Activated naive CD8-positive, alpha-beta T cell treated with anti-CD3 and anti-CD28 coated beads for 36 hours (primary cell): ENCODE measurements at regions not wholly inside any gene's neighbourhood (a gene's known extent, or its start where the extent isn't known, plus 50 kb on each side); places are given as distances from the start of the nearest gene placed in this dataset.

Source experiments
- DNase-seq: peaks from one replicate; pipeline ENCODE4 v3.0.0; 2021
- H3K27ac Mint-ChIP-seq: one replicate; pipeline ENCODE4 v1.8.0; 2022; ENCODE audit warnings: mild to moderate bottlenecking, moderate library complexity, mixed read lengths
- H3K27me3 Mint-ChIP-seq: one replicate; pipeline ENCODE4 v1.8.0; 2022; ENCODE audit warnings: mild to moderate bottlenecking, mixed read lengths
- H3K36me3 Mint-ChIP-seq: one replicate; pipeline ENCODE4 v1.8.0; 2021; ENCODE audit warnings: mild to moderate bottlenecking, mixed read lengths
- H3K4me1 Mint-ChIP-seq: one replicate; pipeline ENCODE4 v1.8.0; 2021; ENCODE audit warnings: mixed read lengths
- H3K4me3 Mint-ChIP-seq: one replicate; pipeline ENCODE4 v1.8.0; 2022; ENCODE audit warnings: mild to moderate bottlenecking, moderate library complexity, mixed read lengths
- H3K9me3 Mint-ChIP-seq: one replicate; pipeline ENCODE4 v1.8.0; 2022; ENCODE audit warnings: mixed read lengths

- Mint-ChIP-seq H3K4me3 (no peak overlapping the region), H3K36me3 (no peaks in the 10 kb centered on the region), H3K27ac (no peak overlapping the region), H3K27me3 (no peaks in the 10 kb centered on the region), H3K9me3 (no peaks in the 10 kb centered on the region), H3K4me1 (no peaks in the 10 kb centered on the region)
- no peak for DNase-seq
These were observed 294.1 kb downstream of the KCNS3 start for GRCh38 chr2:18172607-18173006.

- Mint-ChIP-seq H3K36me3 (no peaks in the 10 kb centered on the region), H3K27ac (no peak overlapping the region), H3K4me1 (no peaks in the 10 kb centered on the region), H3K27me3 (peaks cover 5% of the 10 kb centered on the region), H3K9me3 (no peaks in the 10 kb centered on the region), H3K4me3 (no peak overlapping the region)
- DNase-seq: no peak
These were observed 293.0 kb downstream of the KCNS3 start for GRCh38 chr2:18171191-18172139.

DNA sequence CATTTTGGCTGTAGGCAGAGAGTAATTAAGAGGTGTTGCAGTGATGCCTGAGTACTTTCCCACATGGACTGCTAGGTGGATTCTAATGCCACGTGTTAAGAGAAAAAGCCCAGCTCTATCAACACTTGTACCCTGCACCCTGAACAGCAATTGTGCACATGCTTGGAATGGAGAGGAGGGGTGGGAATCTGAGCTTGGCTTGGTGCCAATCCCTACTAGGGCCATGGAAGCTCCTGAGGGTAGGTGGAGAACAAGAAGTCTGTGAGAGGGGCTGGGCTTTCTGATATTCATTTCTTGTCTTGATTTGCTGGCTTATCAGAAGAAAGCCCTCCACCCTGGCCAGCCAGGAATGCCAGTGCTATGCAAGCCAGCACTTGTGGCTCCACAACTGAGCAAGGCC is 292.2 kb downstream of the KCNS3 start:
- Mint-ChIP-seq H3K4me1 (no peaks in the 10 kb centered on the region), H3K9me3 (no peaks in the 10 kb centered on the region), H3K27ac (no peak overlapping the region), H3K36me3 (no peaks in the 10 kb centered on the region), H3K4me3 (no peak overlapping the region), H3K27me3 (peaks cover 5% of the 10 kb centered on the region)
- DNase-seq: no peak

DNA sequence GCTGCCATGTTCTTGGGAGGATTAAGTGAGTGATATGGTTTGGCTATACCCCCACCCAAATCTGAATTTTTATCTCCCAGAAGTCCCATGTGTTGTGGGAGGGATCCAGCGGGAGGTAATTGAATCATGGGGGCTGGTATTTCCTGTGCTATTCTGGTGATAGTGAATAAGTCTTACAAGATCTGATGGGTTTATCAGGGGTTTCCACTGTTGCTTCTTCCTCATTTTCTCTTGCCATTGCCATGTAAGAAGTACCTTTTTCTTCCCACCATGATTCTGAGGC is 291.4 kb downstream of the KCNS3 start:
- Mint-ChIP-seq H3K4me3 (no peak overlapping the region), H3K9me3 (no peaks in the 10 kb centered on the region), H3K36me3 (no peaks in the 10 kb centered on the region), H3K27me3 (peaks cover 12% of the 10 kb centered on the region), H3K27ac (no peak overlapping the region), H3K4me1 (no peaks in the 10 kb centered on the region)
- no peak for DNase-seq

DNA sequence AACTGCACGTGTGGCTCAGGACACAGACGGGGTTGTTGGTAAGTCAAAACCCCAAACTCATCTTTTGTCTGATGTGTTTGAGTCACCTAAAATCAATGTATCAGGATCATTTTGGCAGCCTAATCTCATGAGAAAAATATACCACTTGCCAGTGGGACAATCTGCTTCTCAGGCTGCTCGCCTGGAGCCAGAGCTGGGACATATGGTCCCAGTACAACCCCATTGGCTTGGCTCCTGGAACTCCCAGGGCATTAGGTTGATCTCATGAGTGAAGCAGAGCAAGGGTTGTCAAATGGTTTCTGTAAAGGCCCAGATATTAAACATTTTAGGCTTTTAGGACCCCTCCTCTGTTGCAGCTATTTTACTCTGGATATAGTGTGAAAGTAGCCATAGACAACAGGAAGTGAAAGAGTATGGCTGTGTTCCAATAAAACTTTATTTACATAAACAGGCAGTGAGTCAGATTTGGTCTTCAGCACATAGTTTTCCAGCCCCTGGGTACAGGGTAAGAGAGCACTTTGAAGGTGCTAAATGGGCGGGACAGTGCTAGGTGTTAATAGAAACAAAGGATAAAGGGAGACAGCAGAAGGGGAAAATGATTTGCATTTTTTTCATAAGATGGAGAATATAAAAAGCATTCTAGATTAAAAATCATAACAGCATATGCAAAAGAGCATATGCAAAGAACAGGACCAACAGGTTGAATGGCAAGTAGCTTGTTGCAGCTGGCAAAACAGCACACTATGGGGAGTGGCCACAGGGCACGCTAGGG is 290.8 kb downstream of the KCNS3 start:
- Mint-ChIP-seq H3K27ac (no peak overlapping the region), H3K36me3 (no peaks in the 10 kb centered on the region)

DNA sequence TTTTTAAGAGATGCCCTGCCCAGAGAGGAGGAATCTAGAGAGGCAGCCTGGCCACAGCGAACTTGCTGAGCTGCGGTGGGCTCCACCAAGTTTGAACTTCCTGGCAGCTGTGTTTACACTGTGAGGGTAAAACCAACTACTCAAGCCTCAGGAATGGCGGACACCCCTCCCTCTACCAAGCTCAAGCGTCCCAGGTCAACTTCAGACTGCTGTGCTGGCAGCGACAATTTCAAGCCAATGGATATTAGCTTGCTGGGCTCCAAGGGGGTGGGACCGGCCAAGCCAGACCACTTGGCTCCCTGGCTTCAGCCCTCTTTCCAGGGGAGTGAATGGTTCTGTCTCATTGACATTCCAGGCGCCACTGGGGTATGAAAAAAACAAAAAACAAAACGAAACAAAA is 289.4 kb downstream of the KCNS3 start:
- H3K9me3 Mint-ChIP-seq: no peaks in the 10 kb centered on the region
- H3K4me1 Mint-ChIP-seq: no peaks in the 10 kb centered on the region
- H3K36me3 Mint-ChIP-seq: no peaks in the 10 kb centered on the region
- H3K4me3 Mint-ChIP-seq: no peak overlapping the region
- DNase-seq: no peak
- peaks cover 18% of the 10 kb centered on the region for H3K27me3 Mint-ChIP-seq
- no peak overlapping the region for H3K27ac Mint-ChIP-seq

More for the DNA sequence above, 290.8 kb downstream of the KCNS3 start:
- H3K4me3 Mint-ChIP-seq: no peak overlapping the region
- no peaks in the 10 kb centered on the region for H3K4me1 Mint-ChIP-seq
- H3K27me3 Mint-ChIP-seq: peaks cover 12% of the 10 kb centered on the region
- H3K9me3 Mint-ChIP-seq: no peaks in the 10 kb centered on the region
- DNase-seq: no peak

DNA sequence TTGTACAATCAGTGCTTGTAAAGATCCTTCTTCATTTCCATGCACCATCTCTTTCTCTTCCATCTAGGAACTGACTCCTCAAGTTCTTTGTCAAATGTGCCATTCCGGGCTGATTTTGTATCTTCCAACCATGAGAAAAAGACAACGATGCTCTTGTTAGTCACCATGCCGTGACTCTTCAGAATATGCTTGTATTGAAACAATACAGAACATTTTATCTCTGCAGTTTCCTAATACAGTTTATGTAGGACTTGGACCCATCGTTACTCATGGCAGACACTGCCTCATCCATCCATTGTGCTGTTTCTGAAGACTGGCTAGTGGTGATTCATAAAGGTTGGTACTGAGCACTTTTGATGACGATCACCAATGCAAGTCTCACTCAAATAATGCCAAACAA is 283.2 kb downstream of the KCNS3 start:
- DNase-seq: no peak
- Mint-ChIP-seq H3K9me3 (no peaks in the 10 kb centered on the region), H3K27me3 (peaks cover 15% of the 10 kb centered on the region), H3K27ac (no peak overlapping the region), H3K4me3 (no peak overlapping the region), H3K36me3 (no peaks in the 10 kb centered on the region), H3K4me1 (no peaks in the 10 kb centered on the region)

DNA sequence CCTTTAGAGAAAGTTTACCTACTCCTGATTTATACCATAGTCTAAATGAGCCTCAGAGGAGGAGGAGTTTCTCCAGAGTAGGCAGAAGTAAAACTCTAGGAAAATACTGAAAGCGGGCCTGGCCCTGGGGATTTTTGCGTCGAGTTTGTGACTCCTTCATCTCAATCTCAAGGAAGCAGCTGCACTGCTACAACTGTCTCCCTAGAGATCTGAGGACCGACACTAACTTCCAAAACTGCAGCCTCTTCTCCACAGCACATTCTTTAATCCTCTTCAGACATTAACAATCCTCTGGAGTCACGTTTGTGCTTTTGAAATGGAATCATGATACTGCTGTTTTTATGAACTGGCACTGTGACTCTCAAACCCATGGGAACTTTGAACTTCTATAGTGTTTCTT is 281.4 kb downstream of the KCNS3 start:
- no peak overlapping the region for H3K4me3 Mint-ChIP-seq

DNA sequence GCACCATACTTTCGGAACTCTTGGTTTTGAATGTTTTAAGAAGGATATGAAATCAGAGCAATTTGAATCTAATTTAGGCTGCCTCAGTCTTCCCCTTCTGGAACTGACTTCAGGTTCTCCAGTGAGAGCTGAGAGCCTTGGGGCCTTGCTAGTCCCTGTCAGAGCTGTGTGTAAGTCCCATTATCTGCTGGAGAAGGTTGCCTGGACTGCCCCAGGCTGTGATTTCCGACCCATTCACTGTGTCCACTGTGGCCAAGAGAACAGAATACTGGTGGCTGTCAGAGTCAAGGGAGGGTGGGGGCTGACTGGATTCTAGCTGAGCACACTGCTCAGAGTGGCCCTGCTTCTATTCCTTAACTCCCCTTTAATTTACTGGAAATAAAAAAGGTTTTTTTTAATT is 278.0 kb downstream of the KCNS3 start:
- Mint-ChIP-seq H3K27ac (no peak overlapping the region), H3K4me3 (no peak overlapping the region), H3K27me3 (no peaks in the 10 kb centered on the region), H3K4me1 (no peaks in the 10 kb centered on the region), H3K36me3 (no peaks in the 10 kb centered on the region), H3K9me3 (no peaks in the 10 kb centered on the region)
- DNase-seq: no peak

More for the DNA sequence above, 281.4 kb downstream of the KCNS3 start:
- H3K4me1 Mint-ChIP-seq: no peaks in the 10 kb centered on the region
- no peak for DNase-seq
- H3K36me3 Mint-ChIP-seq: no peaks in the 10 kb centered on the region
- H3K9me3 Mint-ChIP-seq: no peaks in the 10 kb centered on the region
- no peak overlapping the region for H3K27ac Mint-ChIP-seq
- peaks cover 6% of the 10 kb centered on the region for H3K27me3 Mint-ChIP-seq

DNA sequence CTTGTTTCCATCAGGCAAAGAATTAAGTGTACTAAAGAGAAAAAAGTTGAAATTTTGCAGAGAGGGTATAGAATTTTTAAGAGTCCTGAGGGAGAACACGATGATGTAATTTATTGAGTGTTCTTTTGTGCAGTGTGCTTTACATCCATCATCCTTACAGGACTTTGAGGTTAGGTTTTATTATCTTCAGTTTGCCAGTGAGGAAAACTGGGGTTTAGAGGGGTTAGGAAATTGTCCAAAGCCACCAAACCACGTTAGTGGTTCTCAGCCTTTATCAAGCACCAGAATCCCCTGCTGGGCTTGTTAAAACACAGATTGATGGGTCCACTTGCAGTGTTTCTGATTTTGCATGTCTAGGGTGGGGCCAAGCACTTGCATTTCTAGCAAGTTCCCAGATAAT is 277.5 kb downstream of the KCNS3 start:
- no peak for DNase-seq
- no peak overlapping the region for H3K4me3 Mint-ChIP-seq
- no peaks in the 10 kb centered on the region for H3K27me3 Mint-ChIP-seq
- H3K4me1 Mint-ChIP-seq: no peaks in the 10 kb centered on the region
- no peaks in the 10 kb centered on the region for H3K36me3 Mint-ChIP-seq
- no peak overlapping the region for H3K27ac Mint-ChIP-seq
- H3K9me3 Mint-ChIP-seq: no peaks in the 10 kb centered on the region

DNA sequence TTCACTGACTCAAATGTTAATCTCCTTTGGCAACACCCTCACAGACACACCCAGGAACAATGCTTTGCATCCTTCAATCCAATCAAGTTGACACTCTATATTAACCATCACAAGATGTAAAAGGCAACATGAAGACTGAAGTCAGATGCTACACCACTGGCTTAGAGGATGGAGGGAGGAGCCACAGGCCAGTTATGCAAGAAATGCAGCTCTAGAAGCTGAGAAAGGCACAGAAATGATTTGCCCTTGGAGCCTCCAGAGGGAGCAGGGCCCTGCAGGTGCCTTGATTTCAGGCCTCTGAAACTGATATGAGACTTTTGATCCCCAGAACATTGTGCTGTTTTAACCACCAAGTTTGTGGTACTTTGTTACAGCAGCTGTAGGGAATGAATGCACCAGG is 276.3 kb downstream of the KCNS3 start:
- Mint-ChIP-seq H3K27me3 (no peaks in the 10 kb centered on the region), H3K36me3 (no peaks in the 10 kb centered on the region), H3K9me3 (no peaks in the 10 kb centered on the region), H3K4me1 (no peaks in the 10 kb centered on the region), H3K4me3 (no peak overlapping the region), H3K27ac (no peak overlapping the region)
- no peak for DNase-seq

DNA sequence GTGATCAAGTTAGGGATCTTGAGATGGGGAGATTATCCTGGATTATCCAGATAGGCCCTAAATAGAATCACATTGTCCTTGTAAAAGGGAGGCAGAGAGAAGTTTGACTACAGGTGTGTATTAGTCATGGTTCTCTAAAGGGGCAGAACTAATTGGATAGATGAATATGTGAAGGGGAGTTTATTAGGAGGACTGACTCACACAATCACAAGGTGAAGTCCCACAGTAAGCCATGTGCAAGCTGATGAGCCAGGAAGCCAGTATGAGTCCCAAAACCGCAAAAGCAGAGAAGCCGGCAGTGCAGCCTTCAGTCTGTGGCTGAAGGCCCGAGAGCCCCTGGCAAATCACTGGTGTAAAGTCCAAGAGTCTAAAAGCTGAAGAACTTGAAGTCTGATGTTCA is 275.8 kb downstream of the KCNS3 start:
- no peak for DNase-seq
- no peaks in the 10 kb centered on the region for H3K9me3 Mint-ChIP-seq
- H3K27ac Mint-ChIP-seq: no peak overlapping the region
- no peaks in the 10 kb centered on the region for H3K27me3 Mint-ChIP-seq
- H3K4me1 Mint-ChIP-seq: no peaks in the 10 kb centered on the region
- no peaks in the 10 kb centered on the region for H3K36me3 Mint-ChIP-seq
- no peak overlapping the region for H3K4me3 Mint-ChIP-seq

- no peaks in the 10 kb centered on the region for H3K9me3 Mint-ChIP-seq
- H3K27me3 Mint-ChIP-seq: peaks cover 5% of the 10 kb centered on the region
- no peak for DNase-seq
- H3K27ac Mint-ChIP-seq: no peak overlapping the region
- no peak overlapping the region for H3K4me3 Mint-ChIP-seq
- no peaks in the 10 kb centered on the region for H3K36me3 Mint-ChIP-seq
- no peaks in the 10 kb centered on the region for H3K4me1 Mint-ChIP-seq
These were observed 275.3 kb downstream of the KCNS3 start for GRCh38 chr2:18153741-18154140.

- H3K9me3 Mint-ChIP-seq: no peaks in the 10 kb centered on the region
- no peak for DNase-seq
- H3K36me3 Mint-ChIP-seq: no peaks in the 10 kb centered on the region
- H3K4me1 Mint-ChIP-seq: no peaks in the 10 kb centered on the region
- no peak overlapping the region for H3K4me3 Mint-ChIP-seq
- H3K27ac Mint-ChIP-seq: no peak overlapping the region
- H3K27me3 Mint-ChIP-seq: peaks cover 6% of the 10 kb centered on the region
These were observed 272.8 kb downstream of the KCNS3 start for GRCh38 chr2:18151237-18151636.

DNA sequence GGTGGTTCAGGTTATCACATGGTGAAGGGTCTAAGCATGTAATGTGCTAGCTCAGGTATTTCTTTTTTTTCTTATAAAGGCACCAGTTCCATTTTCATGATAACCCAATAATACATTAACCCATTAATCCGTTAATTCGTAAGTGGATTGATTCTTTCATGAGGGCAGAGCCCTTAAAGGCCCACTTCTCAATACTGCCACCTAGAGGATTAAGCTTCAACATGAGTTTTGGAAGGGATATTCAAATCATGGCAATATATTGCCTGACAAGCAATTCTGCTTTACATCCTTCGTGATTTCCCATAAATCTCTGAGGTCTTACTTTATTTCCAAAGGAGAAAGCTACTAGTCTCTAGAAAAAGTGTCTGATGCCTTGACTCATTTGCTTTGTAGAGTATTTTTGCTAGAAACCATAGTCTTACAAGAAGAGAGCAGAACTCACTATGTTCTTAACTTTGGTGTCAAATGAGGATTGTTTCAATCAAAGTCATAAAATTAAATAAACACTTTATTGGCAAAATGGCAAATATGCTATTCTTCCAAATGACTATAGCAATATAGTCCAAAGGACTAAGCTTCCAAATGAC is 271.3 kb downstream of the KCNS3 start:
- no peak for DNase-seq
- Mint-ChIP-seq H3K9me3 (no peaks in the 10 kb centered on the region), H3K4me1 (no peaks in the 10 kb centered on the region), H3K27me3 (peaks cover 6% of the 10 kb centered on the region), H3K36me3 (no peaks in the 10 kb centered on the region), H3K4me3 (no peak overlapping the region), H3K27ac (no peak overlapping the region)
